Liver (tissue), 3 donors: ENCODE measurements at regions not wholly inside any gene's neighbourhood (a gene's known extent, or its start where the extent isn't known, plus 50 kb on each side); places are given as distances from the start of the nearest gene placed in this dataset.

Source experiments
- CTCF ChIP-seq: fragments of 150-350 bp; IDR thresholded peaks from 2 replicates; pipeline ENCODE4 v1.5.1; 2017; ENCODE audit warnings: improper control_type of control experiment, low read depth, low read length; ENCODE audit not compliant: missing input control
- FOXA1 ChIP-seq: IDR thresholded peaks from 2 replicates; pipeline ENCODE4 v1.6.1; 2016; ENCODE audit warnings: antibody characterized with exemption
- JUND ChIP-seq, 2 donors: IDR thresholded peaks; 2 replicates each; pipeline ENCODE4 v1.6.1; 2016; ENCODE audit warnings: antibody characterized with exemption in 2 of 2
- SP1 ChIP-seq: IDR thresholded peaks from 2 replicates; pipeline ENCODE4 v1.6.1; 2018; ENCODE audit warnings: antibody characterized with exemption, mild to moderate bottlenecking
- donor health status: healthy.
- donor health status: healthy.

GRCh38 chr6:141659582-141659981 is 473.1 kb upstream of the GJE1 start:
- TF ChIP-seq CTCF, result no peak
- no peak for TF ChIP-seq FOXA1
- no peak for TF ChIP-seq JUND (IDR thresholded peaks at IDR 0.05)
- TF ChIP-seq SP1, result no peak
